ENCODE measurements at regions not wholly inside any gene's neighbourhood (a gene's known extent, or its start where the extent isn't known, plus 50 kb on each side); places are given as distances from the start of the nearest gene placed in this dataset.

- no peak for TF ChIP-seq EZH2 (IDR thresholded peaks at IDR 0.05; ENCODE audit: borderline replicate concordance, low read length)
- TF ChIP-seq, protein P1, sequence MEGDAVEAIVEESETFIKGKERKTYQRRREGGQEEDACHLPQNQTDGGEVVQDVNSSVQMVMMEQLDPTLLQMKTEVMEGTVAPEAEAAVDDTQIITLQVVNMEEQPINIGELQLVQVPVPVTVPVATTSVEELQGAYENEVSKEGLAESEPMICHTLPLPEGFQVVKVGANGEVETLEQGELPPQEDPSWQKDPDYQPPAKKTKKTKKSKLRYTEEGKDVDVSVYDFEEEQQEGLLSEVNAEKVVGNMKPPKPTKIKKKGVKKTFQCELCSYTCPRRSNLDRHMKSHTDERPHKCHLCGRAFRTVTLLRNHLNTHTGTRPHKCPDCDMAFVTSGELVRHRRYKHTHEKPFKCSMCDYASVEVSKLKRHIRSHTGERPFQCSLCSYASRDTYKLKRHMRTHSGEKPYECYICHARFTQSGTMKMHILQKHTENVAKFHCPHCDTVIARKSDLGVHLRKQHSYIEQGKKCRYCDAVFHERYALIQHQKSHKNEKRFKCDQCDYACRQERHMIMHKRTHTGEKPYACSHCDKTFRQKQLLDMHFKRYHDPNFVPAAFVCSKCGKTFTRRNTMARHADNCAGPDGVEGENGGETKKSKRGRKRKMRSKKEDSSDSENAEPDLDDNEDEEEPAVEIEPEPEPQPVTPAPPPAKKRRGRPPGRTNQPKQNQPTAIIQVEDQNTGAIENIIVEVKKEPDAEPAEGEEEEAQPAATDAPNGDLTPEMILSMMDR (IDR thresholded peaks at IDR 0.05; ENCODE audit: low read length), result no peak
These were observed 645.2 kb upstream of the COBL start for GRCh38 chr7:51961804-51962203.

Measured in OCI-LY1 (cell line).